ENCODE measurements at regions not wholly inside any gene's neighbourhood (a gene's known extent, or its start where the extent isn't known, plus 50 kb on each side); places are given as distances from the start of the nearest gene placed in this dataset.

DNA sequence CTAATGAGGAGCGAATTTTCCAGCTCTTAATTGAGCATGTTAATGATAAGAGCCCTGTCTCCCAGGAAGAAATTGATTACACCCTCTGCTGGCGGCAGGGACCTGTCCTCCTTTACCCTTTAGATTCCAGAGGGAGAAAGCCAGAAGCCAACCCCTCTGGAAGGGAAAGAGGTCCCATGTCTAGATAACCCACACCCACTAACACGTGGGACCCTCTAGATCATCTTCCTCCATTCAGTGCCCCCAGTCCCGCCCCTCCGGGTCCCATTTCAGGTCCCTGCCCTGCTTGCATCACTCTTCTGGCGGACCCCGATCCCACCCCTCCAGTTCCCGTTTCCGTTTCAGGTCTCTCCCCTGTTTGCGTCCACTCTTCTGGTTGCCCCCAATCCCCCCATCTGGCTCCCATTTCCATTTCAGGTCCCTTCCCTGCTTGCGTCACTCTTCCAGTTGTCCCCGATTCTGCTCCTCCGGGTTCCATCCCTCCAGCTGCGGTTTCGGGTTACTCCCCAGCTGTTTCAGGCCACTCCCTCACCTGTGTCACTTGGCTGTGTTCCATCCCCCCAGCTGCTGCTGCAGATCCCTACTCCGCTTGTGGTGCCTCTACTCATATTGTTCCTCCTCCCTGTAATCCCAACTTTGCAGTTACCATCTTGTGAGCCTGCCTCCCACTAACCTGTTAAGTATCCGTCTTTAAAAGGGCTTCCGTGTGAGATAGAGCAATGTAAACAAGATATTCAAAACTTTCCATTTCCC is 202.4 kb downstream of the SH2D4B start:
- no peaks in the 10 kb centered on the region for H3K27me3 ChIP-seq
- no peaks in the 10 kb centered on the region for H3K9me3 ChIP-seq
- no peak overlapping the region for H3K4me3 ChIP-seq
- H3K36me3 ChIP-seq, result no peaks in the 10 kb centered on the region
- intact Hi-C loops (cut with DNase I; ENCODE audit: low total_unique reads), result no loop called here
- no peak for DNase-seq (ENCODE audit: low spot score in 2 of 2)
- TF ChIP-seq, protein P1, sequence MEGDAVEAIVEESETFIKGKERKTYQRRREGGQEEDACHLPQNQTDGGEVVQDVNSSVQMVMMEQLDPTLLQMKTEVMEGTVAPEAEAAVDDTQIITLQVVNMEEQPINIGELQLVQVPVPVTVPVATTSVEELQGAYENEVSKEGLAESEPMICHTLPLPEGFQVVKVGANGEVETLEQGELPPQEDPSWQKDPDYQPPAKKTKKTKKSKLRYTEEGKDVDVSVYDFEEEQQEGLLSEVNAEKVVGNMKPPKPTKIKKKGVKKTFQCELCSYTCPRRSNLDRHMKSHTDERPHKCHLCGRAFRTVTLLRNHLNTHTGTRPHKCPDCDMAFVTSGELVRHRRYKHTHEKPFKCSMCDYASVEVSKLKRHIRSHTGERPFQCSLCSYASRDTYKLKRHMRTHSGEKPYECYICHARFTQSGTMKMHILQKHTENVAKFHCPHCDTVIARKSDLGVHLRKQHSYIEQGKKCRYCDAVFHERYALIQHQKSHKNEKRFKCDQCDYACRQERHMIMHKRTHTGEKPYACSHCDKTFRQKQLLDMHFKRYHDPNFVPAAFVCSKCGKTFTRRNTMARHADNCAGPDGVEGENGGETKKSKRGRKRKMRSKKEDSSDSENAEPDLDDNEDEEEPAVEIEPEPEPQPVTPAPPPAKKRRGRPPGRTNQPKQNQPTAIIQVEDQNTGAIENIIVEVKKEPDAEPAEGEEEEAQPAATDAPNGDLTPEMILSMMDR (IDR thresholded peaks at IDR 0.05), result no peak
- no peak for TF ChIP-seq POLR2A (IDR thresholded peaks at IDR 0.05)
- no peak for TF ChIP-seq POLR2AphosphoS5 (IDR thresholded peaks at IDR 0.05)
- H3K27ac ChIP-seq, result no peak overlapping the region
- H3K4me1 ChIP-seq, result no peaks in the 10 kb centered on the region

GRCh38 chr10:80741278-80741677 is 203.6 kb downstream of the SH2D4B start:
- Histone ChIP-seq H3K4me1 (no peaks in the 10 kb centered on the region), H3K27me3 (no peaks in the 10 kb centered on the region), H3K9me3 (no peaks in the 10 kb centered on the region), H3K4me3 (no peak overlapping the region), H3K27ac (no peak overlapping the region), H3K36me3 (no peaks in the 10 kb centered on the region)
- no peak for DNase-seq (ENCODE audit: low spot score in 2 of 2)
- TF ChIP-seq POLR2AphosphoS5 (IDR thresholded peaks at IDR 0.05) (no peak), POLR2A (IDR thresholded peaks at IDR 0.05) (no peak)
- TF ChIP-seq, protein P1 (IDR thresholded peaks at IDR 0.05), result no peak
- intact Hi-C loops (cut with DNase I; ENCODE audit: low total_unique reads), result no loop called here

DNA sequence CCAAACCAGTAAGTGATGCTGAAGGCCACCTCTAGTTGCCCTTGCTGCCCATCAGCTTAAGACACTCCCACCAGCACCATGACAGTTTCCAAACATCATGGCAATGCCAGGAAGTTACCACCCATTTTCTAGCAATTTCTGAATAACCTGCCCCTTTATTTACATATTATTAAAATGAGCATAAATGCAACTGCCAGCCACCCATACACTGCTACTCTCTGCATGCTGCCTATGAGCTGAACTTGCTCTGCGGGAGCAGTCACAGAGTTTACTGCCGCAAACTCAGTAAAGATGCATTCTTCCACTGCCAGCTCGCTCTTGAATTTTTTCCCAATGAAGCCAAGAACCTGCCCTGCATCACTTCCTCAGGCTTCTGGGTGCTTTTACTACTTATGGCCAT is 212.6 kb downstream of the SH2D4B start:
- Histone ChIP-seq H3K4me1 (no peaks in the 10 kb centered on the region), H3K9me3 (no peaks in the 10 kb centered on the region), H3K27me3 (no peaks in the 10 kb centered on the region), H3K27ac (no peak overlapping the region), H3K36me3 (no peaks in the 10 kb centered on the region), H3K4me3 (no peak overlapping the region)
- no peak for DNase-seq (ENCODE audit: low spot score in 2 of 2)
- intact Hi-C loops (cut with DNase I; ENCODE audit: low total_unique reads), result no loop called here
- TF ChIP-seq, protein P1 (IDR thresholded peaks at IDR 0.05), result no peak
- no peak for TF ChIP-seq POLR2AphosphoS5 (IDR thresholded peaks at IDR 0.05)
- TF ChIP-seq POLR2A (IDR thresholded peaks at IDR 0.05), result no peak

DNA sequence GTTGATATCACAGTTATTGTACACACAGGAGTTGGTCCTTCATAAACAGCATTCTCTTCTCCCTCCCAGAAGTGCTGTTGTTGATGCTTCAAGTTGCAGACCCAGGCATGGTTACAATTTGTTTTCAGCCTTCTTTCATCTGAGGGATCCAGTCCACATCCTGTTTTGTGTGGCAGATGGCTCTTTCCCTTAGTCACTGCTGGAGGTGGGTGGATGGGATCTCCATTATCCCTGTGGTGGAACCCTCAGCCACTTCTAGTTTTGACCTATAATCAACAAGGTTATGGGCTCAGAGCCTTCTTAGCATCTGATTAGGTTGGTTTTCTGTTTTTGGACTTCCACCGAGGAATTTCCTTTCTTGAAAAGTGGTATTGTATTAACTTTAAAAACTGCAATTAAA is 214.2 kb downstream of the SH2D4B start:
- Histone ChIP-seq H3K27ac (no peak overlapping the region), H3K4me1 (no peaks in the 10 kb centered on the region), H3K9me3 (no peaks in the 10 kb centered on the region), H3K27me3 (no peaks in the 10 kb centered on the region), H3K4me3 (no peak overlapping the region), H3K36me3 (no peaks in the 10 kb centered on the region)
- DNase-seq (ENCODE audit: low spot score in 2 of 2), result no peak
- intact Hi-C loops (cut with DNase I; ENCODE audit: low total_unique reads), result no loop called here
- no peak for TF ChIP-seq POLR2AphosphoS5 (IDR thresholded peaks at IDR 0.05)
- TF ChIP-seq POLR2A (IDR thresholded peaks at IDR 0.05), result no peak
- TF ChIP-seq, protein P1 (IDR thresholded peaks at IDR 0.05), result no peak

- Histone ChIP-seq H3K27ac (no peak overlapping the region), H3K4me1 (no peaks in the 10 kb centered on the region), H3K9me3 (no peaks in the 10 kb centered on the region), H3K27me3 (no peaks in the 10 kb centered on the region), H3K4me3 (no peak overlapping the region), H3K36me3 (no peaks in the 10 kb centered on the region)
- intact Hi-C loops (cut with DNase I; ENCODE audit: low total_unique reads), result no loop called here
- no peak for DNase-seq (ENCODE audit: low spot score in 2 of 2)
- TF ChIP-seq POLR2A (IDR thresholded peaks at IDR 0.05), result no peak
- no peak for TF ChIP-seq POLR2AphosphoS5 (IDR thresholded peaks at IDR 0.05)
- TF ChIP-seq, protein P1 (IDR thresholded peaks at IDR 0.05), result no peak
These were observed 215.9 kb downstream of the SH2D4B start for GRCh38 chr10:80753612-80754011.

Data from breast epithelium (tissue), 4 donors.